ENCODE measurements at regions not wholly inside any gene's neighbourhood (a gene's known extent, or its start where the extent isn't known, plus 50 kb on each side); places are given as distances from the start of the nearest gene placed in this dataset.
"Not testable (repeated sequence)": the region's sequence is repeated elsewhere in the genome, so short reads cannot be mapped to it uniquely, and the experiment has no call there.

GRCh38 chr9:82117026-82117811 is 128.6 kb downstream of the SPATA31D1 start:
- no peak for DNase-seq

DNA sequence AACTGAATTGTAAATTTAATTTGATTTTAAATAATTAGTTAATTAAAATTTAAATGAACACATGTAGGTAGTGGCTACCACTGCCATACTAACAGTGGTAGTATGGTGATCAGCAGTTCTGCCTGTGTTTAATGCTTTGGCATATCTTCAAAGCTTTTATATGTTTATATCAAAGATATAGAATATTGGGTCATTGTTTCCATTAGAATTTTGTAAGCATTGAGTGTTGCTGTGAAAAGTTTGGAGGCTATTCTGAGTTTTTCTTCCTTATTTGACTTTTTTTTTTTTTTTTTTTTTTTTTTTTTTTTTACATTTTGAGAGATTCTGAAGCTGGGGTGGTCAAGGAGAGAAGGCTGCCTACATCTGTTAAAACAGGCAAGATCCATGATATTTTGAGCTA is 134.2 kb downstream of the SPATA31D1 start:
- no peak for DNase-seq

- no peak for DNase-seq
These were observed 135.5 kb downstream of the SPATA31D1 start for GRCh38 chr9:82124090-82124489.

DNA sequence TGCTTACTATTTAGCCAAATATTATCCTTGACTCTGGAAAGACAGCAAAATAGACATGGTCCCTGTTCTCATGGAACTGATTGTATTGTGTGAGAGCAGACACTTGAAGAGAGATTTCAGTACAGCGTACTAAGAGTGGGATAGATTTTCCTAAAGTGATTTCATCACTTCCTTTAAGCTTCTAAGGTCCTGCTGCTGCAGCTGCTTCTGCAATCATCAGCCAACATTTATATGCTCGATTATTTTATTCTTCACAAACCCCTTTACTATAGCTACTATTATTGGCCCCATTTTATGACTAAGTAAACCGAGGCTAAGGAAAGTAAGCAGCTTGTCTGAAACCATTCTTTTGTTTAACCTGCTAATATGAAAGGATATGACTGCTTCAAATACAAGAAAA is 137.7 kb downstream of the SPATA31D1 start:
- no peak for DNase-seq

GRCh38 chr9:82127465-82127864 is 138.9 kb downstream of the SPATA31D1 start:
- DNase-seq: no peak

DNA sequence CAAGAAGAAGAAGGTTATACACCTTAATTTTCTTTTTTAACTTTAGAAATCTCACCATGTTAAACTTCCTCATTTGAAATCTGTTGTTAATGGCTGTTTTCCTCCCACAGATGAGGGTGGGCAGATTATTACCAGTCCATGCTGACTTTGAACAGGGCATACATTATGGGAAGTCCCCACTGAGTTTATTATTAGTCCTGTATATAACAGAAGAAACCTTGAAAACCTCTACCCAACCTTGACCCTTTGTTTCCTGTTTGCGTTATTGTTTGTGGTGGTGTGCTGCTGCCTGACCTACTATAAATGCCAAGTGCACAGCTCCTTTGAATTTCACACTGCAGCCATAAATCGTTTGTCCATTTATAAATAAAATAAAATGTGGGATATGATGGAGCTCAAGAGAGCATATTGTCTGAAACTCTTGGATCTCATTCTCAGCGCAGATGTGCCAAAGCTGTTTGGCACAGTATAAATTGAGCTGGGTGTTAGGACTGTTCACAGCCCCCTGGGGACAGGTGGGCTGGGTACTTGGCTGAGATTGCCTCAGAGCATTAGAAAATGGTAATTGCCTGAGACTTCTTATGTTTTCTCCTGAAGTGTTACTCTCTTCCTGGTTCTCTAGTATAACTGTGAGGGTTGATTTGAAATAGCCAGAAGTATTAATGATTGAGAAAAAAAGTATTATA is 139.6 kb downstream of the SPATA31D1 start:
- no peak for DNase-seq

- no peak for DNase-seq
These were observed 141.1 kb downstream of the SPATA31D1 start for GRCh38 chr9:82129708-82130107.

- DNase-seq: no peak
These were observed 141.9 kb downstream of the SPATA31D1 start for GRCh38 chr9:82130331-82131042.

GRCh38 chr9:82131072-82131471 is 142.5 kb downstream of the SPATA31D1 start:
- DNase-seq: no peak

DNA sequence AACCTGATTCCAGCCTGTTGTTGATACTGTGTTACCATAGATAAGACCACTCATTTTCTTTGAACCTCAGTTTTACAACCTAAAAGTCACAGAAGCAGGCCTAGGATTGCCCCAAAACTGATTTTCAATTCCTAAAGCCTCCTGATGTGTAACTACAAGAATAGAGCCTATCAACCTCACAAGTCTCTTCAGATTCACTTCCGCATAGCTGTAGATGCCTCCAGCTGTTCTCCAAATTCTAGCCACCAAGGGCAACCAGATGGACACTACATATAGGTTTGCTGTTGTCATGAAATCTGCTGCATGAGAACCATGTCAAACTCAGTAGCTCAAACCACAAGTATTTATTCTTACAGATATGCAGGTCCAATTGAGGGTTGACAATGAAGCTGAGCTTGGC is 143.5 kb downstream of the SPATA31D1 start:
- no peak for DNase-seq

- no peak for DNase-seq
These were observed 145.4 kb downstream of the SPATA31D1 start for GRCh38 chr9:82134010-82134409.

DNA sequence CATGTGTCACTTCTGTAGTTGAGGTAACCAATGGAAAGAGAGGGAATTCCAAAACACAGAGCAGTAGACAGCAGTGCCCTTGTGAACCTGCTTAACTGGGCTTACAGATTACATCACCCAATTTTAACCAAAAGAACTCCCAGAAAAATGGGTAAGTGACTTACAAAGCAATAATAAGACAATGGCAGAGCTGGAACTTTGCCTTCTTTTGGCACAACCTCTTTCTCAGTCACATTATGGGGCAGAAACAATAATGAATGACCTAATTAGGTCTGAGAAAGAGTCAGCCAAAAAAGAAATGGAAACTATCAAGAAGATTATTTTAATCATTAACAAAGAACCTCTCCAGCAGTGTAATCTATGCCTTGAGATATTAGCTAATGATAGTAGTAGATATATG is 146.5 kb downstream of the SPATA31D1 start:
- DNase-seq: no peak

GRCh38 chr9:82138081-82138480 is 149.5 kb downstream of the SPATA31D1 start:
- DNase-seq: not testable (repeated sequence)

DNA sequence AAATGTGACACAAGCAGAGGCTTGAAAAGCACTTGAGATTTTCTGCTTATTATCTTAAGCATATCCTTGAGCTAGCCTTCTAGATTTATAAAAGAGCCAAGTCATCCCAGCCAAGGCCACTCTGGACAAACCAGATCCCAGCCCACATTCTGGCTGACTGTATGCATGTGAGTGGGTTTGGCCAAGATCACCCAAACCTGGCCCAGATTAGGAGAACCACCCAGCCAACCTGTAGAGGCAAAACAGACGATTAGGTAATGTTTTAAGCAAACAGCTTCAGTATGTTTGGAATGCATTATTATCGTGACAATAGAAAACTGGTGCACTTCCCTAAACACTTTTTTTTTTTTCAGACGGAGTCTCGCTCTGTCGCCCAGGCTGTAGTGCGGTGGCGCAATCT is 151.9 kb downstream of the SPATA31D1 start:
- no peak for DNase-seq

GRCh38 chr9:82144803-82145202 is 156.2 kb downstream of the SPATA31D1 start:
- no peak for DNase-seq

DNA sequence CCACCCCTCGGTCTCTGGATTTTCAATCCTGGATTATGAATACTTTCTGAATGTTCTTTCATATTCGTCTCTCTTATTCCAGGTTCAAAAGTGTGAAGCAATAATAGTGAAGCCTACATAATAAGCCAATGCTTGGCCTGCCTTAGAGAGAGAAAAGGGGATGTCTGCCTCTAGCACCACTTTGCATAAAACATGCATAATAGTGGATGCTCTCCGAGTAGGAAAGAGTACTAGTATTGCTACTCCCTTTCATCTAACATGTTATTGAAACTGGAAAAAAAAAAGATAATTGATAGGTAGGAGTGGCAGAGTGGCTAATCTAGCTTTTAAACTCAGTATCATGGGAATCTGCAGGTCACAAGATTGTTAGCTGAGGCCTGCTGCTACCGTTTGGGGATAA is 158.1 kb downstream of the SPATA31D1 start:
- no peak for DNase-seq

DNA sequence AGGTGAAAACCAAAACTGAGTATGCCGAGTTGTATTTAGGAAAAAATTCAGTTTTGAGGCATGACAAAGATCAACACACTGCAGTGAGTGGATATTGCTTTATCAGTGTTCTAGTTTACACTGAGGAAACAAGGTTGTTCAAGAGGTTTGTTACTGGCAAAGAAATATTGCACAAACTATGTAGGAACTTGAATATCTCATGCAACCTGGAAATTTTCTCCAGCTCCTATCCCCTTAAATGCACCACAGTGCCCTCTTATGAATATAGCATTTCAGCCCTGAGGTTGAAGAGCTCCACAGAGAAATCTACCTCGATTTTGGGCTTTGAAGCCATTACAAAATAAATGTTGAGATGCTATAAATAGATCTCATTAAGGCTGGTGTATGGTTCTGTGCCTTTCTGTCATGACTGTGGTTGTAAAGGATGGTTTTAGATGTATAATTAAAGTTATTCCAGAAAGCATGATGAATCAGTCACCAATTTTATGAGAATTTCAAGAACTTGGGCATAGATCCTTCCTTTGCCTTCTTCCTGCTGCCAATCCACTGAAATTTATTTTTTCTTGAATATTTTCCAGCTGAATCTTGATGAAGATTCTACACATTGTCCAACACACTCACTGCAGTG is 159.3 kb downstream of the SPATA31D1 start:
- DNase-seq: no peak

DNA sequence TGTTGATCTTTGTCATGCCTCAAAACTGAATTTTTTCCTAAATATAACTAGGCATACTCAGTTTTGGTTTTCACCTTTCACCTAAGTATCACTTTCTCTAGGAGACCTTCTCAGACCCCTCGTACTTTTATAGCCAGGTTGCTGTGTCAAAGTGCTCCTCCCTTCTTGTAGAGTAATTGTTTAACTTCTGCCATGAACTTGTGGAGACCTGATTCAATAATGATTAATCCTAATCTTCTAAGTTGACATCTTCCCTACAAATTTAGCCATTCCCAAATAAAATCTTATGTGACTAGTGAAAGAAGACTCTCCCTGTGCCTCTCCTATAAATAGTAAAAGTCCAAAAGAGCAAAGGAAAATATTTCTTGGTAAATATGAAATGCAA is 159.8 kb downstream of the SPATA31D1 start:
- DNase-seq: no peak

GRCh38 chr9:82148901-82149461 is 160.4 kb downstream of the SPATA31D1 start:
- DNase-seq: peak; percentile 43

- no peak for DNase-seq
These were observed 161.0 kb downstream of the SPATA31D1 start for GRCh38 chr9:82149501-82149946.

DNA sequence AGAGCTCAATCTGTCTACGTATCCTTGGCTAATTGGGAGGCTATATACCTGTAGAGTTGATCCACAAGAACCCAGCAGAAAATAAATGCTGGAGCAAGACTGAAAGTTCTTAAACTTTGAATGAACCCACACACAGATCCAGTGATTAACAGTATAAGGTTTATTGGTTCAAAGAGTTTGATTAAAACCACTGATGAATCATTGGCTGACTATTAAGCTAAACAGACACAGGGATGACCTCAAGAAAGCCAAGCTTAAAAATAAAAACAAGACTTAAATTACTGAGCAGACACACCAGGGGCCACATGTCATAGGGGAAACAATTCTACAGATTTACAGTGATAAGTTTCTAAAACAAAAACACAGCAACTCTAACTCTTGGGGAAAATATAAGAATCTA is 163.6 kb downstream of the SPATA31D1 start:
- DNase-seq: no peak

DNA sequence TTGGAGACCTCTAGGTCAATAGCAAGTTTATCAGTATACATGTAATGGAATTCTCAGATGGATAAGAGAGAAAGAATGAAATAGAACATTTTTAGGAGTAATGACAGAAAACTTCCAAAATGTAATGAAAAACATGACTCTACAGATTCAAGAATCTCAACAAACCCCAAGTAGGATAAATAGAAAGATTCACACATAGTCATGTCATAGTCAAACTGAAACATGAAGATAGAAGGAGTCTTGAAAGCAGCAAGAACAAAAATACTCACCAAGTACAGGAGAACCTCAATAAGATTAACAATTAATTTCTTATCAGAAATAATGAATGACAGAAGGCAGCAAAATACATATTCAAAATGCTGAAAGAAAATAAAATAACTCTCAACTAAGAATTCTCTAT is 164.5 kb downstream of the SPATA31D1 start:
- no peak for DNase-seq

GRCh38 chr9:82154573-82154972 is 166.0 kb downstream of the SPATA31D1 start:
- no peak for DNase-seq
